ENCODE measurements at regions not wholly inside any gene's neighbourhood (a gene's known extent, or its start where the extent isn't known, plus 50 kb on each side); places are given as distances from the start of the nearest gene placed in this dataset.

DNA sequence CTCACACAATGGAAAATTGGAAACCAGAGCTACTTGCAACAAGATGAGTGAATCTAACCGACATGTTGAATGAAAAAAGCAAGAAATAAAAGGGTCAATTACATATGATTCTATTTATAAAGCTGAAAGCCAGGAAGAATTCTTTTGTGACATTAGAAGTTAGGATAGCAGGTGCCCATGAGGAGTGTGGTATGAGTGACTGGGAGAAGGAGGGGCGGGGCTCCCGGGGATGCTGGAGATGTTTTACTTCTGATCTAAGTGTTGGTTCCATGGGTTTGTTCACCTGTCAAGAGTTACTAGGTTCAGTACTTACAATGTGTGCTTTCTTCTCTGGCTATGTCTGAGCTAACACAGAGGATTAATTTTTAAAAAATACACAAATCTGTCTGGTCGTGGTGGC is 60.8 kb downstream of the NSMCE3 start:
- DNase-seq (ENCODE audit: low spot score) = no peak

DNA sequence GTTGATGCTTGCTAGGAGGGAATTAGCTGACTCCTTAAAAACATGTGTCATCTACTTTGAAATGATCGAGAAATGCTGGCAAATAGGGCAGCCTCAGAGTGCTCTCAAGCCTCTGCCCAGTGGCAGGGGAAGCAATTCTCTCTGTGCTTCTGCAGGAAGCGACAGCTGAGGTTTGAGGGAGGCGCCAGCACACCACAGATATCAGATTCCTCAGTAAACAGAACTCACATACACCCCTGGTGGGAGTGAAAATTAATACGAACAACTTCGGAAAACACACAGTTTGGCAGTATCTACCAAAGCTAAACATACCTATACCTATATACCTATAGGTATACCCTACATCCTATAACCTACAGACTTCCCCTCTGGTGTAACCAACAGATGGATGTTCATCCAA is 61.3 kb downstream of the NSMCE3 start:
- peak; percentile 51 for DNase-seq (ENCODE audit: low spot score)

DNA sequence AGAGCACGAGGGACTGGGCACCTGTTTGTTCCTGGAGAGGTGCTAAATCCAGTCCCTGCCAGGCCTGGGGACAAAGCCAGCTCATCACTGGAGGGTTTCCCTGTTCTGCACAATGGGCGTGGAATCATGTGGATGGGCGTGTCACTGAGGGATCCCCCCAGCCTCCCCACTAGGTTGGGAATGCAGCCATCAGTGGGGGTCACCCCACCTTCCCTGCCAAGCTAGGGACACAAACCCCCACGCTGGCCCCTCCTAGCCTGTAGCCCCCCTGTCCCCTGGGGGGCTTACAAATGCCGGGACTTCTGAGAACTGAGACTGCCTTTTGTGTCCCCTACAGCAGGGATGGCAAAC is 61.9 kb downstream of the NSMCE3 start:
- DNase-seq (ENCODE audit: low spot score) = no peak

DNA sequence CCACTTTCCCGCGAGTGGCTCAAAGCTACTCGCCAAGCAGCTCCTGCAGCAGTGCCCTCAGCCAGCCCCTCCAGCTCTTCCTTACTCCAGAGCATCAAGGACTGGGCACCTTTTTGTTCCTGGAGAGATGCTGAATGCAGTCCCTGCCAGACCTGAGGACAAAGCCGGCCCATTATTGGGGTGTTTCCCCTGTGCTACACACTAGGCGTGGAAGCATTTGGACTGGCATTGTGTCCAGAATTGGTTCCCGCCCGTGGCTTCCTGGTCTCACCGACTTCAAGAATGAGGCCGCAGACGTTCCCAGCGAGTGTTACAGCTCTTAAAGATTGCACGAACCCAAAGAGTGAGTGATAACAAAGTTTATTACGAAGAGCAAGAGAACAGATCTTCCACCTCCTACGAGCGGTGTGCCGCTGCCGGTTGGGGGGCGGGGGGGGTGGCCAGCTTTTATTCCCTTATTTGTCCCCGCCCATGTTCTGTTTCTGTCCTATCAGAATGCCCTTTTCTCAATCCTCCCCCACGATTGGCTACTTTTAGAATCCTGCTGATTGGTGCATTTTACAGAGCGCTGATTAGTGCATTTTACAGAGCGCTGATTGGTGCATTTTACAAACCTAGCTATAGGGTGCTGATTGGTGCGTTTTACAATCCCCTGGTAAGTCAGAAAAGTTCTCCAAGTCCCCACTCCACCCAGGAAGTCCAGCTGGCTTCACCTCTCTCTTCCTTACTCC is 62.4 kb downstream of the NSMCE3 start:
- no peak for DNase-seq (ENCODE audit: low spot score)

DNA sequence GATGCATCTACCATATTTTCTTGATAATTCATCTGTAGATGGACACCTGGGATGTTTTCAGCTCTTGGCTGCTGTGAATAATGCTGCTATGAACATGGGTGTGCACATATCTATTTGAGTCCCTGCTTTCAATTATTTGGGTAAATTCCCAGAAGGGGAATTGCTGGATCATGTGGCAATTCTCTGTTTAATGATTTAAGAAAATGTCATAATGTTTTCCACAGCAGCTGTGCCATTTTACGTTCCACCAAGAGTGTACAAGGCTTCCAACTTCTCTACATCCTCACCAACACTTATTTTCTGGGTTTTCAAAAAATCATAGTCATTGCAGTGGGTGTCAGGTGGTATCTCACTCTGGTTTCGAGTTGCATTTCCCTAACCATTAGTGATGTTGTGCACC is 64.4 kb downstream of the NSMCE3 start:
- DNase-seq (ENCODE audit: low spot score) = no peak

DNA sequence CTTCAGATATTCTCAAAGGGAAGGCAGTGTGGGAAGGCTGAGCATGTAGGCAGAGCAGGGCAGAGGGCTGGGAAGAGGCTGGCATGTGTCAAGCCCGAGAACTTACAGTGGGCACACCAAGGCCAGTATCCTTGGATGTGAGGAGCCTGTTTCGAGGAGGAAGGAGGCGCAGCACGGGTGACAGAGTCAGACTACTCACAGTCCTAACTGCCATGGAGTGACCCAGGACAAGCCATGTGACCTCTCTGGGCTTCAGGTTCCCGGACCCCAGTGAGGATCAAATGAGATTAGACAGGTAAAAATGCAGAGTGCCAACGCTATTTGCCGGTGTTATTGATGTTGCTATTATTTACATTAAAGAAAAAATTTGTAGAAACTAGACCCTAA is 65.3 kb downstream of the NSMCE3 start:
- DNase-seq (ENCODE audit: low spot score) = no peak

DNA sequence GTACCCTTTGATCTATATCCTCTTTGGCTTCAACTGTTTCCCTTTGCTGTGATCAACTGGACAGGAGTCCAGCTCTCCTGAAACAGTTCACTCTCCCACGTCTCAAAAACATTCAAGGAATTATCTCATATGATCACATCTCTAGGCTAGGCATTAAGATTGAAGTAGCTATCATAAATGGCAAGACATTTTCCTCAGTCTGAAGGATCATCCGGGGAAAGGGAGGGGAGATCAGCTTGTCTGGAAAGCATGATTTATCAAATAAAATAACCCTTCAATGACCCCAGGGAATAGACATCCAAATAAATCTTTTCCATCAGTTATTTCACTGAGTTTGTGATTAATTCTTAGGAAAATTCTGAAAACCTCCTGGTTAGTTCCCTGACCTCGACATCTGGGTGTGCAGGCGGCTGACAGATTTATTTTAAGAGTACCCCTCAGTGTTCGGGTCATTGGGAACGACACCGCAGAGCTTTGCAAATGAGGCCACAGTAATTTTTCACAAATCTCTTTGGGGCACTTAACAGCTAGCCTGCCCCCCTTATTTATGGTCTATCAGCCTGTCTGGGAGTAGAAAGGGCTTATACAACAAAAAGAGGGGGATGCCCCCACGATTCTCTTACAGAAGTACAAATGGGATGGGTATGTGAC is 65.8 kb downstream of the NSMCE3 start:
- no peak for DNase-seq (ENCODE audit: low spot score)

DNA sequence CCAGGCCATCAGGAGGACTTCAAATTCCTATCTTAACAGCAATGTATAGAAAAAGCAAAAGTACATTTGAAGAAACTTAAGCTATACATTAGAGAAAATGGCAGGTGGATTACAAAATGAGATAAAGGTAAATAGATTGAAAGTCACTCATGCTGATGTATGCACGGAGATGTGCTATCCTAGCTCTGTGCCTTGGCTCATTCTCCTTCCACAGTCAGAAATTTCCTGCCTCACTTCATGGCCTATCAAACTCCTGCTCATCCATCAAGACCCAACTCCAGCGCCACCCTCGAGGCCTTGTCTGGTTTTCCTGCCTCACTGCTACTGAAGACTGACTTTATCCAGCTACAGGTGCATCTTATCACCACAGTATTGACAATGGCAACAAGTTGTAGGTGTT is 72.9 kb downstream of the NSMCE3 start:
- DNase-seq (ENCODE audit: low spot score) = no peak

DNA sequence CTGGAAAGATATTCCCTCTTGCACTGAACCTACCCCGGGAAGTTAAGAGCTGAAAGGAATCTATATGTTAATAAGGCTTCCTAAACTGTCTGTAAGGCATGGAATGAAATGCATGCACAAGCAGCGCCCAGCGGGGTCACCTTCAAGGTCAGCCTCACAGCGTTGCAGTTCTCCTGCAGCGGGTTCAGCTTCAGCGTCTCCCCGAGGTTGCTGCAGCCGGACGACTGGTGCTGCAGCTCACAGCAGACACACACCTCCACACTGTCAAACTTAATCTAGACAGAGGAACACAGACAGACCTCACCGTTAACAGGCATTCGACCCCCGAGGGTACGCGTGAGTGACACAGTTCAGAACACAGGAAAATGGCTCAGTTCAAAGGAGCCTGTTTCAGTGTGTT is 73.3 kb downstream of the NSMCE3 start:
- DNase-seq (ENCODE audit: low spot score) = no peak

DNA sequence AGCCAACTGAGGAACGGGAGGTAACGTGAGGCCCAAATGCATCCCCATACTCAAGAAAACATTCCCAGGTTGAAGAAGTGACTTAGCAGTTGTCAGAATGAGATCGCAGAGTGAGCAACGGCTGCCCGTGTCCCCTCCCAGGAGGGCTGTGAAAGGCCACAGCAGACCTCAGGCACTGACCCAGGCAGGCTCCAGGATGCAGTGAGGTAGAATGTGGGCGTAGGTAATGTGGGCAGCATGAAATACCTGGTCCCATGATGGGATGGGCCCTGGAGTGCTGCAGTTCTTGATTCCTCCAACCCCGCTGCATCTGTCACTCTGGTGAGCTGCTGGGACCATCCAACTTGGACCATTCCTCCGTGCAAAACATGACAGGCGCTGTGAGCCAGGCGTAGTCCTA is 74.8 kb downstream of the NSMCE3 start:
- no peak for DNase-seq (ENCODE audit: low spot score)

DNA sequence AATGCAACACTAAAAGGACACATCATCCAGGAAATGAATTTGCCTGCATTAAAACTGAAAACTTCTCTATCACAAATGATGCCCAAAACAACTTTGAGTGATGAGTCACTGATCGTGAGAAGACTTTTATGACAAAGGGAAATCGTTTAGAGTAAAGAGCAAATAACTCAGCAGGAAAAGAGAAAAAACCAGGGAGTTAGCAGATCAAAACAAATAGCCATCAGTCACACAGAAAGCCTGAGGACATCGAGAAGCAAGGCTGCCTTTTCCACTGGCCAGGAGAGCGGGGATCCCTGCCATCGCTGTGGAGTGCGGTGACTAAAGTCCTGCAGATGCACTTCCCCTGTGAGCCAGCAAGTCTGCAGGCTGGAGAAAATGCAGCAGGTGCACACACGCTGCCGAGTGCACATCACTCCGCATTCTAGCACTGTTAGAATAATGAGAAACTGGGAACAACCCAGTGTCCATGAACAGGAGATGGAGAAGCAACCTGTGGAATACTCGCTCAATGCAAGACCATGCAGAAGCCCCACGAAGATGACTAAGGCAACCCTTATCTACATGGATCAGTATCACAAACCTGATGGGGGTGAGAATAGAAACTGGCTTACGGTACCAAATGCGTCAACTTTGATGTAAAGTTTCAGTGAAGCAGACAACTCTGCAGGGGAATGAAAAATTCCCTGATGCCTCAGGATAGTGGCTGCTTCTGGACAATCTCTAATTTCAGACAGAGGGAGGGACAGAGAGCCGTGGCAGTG is 86.4 kb downstream of the NSMCE3 start:
- no peak for DNase-seq (ENCODE audit: low spot score)

DNA sequence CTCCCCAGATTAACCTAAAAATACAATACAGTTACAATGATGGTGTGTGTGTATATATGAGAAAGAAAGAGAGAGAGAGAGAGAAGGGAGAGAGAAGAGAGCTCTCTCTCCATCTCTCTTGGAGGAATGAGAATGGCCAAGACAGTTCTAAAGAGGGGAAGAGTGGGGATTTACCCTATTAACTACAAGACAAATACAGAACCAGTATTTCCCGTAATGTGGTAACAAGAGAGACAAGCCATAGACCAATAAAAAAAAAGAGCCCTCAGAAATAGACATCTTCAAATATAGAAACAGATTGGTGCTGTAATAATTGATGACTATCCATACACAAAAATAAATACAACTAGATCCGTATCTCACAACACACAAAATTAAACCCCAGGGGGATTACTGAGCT is 87.0 kb downstream of the NSMCE3 start:
- DNase-seq (ENCODE audit: low spot score) = no peak

DNA sequence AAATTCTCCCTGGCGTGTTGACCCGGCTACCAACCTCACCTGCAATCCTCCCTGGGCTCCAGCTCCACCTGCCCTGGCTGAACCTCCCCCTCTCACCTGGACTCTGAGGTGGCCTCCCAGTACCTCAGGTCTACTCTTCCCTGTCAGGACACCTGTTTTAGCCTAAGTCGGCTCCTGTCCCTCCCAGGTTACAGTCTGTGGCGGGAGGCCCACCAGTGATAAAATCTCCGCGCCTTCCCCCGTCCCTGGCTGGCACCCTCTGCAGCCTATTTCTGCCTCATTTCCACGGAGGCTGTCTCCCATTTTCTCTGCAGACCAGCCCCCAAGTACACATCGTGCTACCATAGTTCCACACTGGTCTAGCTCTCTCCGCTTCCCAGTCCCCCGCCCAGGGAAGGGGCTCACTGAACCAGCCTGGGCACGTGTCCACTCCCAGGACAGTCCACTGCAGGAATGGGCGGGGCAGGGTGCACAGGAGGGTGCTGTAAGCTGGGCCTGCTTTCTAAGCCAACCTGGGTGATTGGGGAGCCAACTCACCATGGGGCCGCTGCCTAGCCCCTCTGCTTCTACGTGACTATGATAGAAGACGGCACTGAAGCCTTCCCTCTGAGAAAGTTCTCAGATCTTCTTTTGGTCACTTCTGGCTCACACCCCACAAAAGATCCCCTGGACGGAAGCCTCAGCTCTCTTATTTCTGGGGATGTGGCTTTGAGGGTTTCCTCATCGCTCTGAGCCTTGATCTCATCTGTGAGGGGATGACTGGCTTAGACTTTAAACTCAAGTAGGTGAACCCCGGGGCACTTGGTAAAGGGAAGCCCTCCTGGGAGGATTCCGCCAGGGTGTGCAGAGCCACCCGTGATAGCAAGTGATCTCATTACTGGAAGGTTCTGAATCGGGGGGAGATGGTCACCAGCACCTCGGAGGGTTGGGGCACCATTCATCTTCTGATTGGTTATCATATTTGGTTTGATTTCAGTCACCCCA is 96.6 kb downstream of the NSMCE3 start:
- no peak for DNase-seq (ENCODE audit: low spot score)

DNA sequence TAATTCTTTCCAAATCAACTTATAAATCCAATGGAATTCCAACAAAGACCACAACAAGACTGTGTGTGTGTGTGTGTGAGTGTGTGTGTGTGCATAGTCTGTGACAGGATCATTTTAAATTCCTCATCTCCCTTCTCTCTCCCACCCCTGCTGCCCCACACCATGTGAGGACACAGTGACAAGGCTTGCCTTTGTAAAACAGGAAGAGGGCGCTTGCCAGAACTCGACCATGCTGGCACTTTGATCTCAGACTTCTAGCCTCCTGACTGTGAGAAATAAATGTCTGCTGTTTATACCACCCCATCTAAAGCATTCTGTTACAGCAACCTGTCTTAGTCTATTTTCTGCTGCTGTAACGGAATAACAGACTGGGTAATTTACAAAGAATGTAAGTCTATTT is 99.1 kb downstream of the NSMCE3 start:
- no peak for DNase-seq (ENCODE audit: low spot score)
